Activated CD4-positive, alpha-beta T cell treated with anti-CD3 and anti-CD28 coated beads for 36 hours (primary cell): ENCODE measurements at regions not wholly inside any gene's neighbourhood (a gene's known extent, or its start where the extent isn't known, plus 50 kb on each side); places are given as distances from the start of the nearest gene placed in this dataset.

Experiments used
- ATAC-seq: fragments of 200-7000 bp; cut with Tn5 transposase; one replicate; pipeline ENCODE4 v1.10.0; 2021; ENCODE audit warnings: mild to moderate bottlenecking, moderate library complexity
- CTCF ChIA-PET: fragments of 350-600 bp; sonication (Branson Sonifier 250); formaldehyde crosslinking; loops from one replicate; lab custom pipeline; 2021; ENCODE audit warnings: antibody characterized with exemption; lab: Charles Lee
- POLR2A ChIA-PET: fragments of 350-600 bp; sonication (Branson Sonifier 250); formaldehyde crosslinking; loops from one replicate; lab custom pipeline; 2021; ENCODE audit warnings: antibody characterized with exemption, inconsistent platforms; lab: Charles Lee
- DNase-seq: peaks from one replicate; pipeline ENCODE4 v3.0.0-alpha.2; 2020
- H3K27ac Mint-ChIP-seq: one replicate; pipeline ENCODE4 v1.8.0; 2021; ENCODE audit warnings: mixed read lengths
- H3K27me3 Mint-ChIP-seq: one replicate; pipeline ENCODE4 v1.8.0; 2021; ENCODE audit warnings: mixed read lengths
- H3K36me3 Mint-ChIP-seq: one replicate; pipeline ENCODE4 v1.8.0; 2021; ENCODE audit warnings: low read depth, mixed read lengths
- H3K4me1 Mint-ChIP-seq: one replicate; pipeline ENCODE4 v1.8.0; 2021; ENCODE audit warnings: mixed read lengths
- H3K4me3 Mint-ChIP-seq: one replicate; pipeline ENCODE4 v1.8.0; 2021; ENCODE audit warnings: mild to moderate bottlenecking, moderate library complexity, mixed read lengths
- H3K9me3 Mint-ChIP-seq: one replicate; pipeline ENCODE4 v1.8.0; 2021; ENCODE audit warnings: low read depth, mixed read lengths
- intact Hi-C, 2 experiments: fragments of 100-400 bp; cut with DNase I in 1 of 2; cut with micrococcal nuclease in 1 of 2; formaldehyde crosslinking; loops; one replicate each; pipeline versions ENCODE4 v1.14.2 to v1.15.1; 2022 to 2024; cut with DNase I, micrococcal nuclease

GRCh38 chr15:77771616-77772015 is 138.9 kb upstream of the LINGO1 start:
- Mint-ChIP-seq H3K4me3 (no peak overlapping the region), H3K27me3 (peaks cover 3% of the 10 kb centered on the region), H3K4me1 (no peaks in the 10 kb centered on the region), H3K9me3 (no peaks in the 10 kb centered on the region), H3K36me3 (no peaks in the 10 kb centered on the region), H3K27ac (no peak overlapping the region)
- intact Hi-C loops = no loop called here
- DNase-seq (no peak), ATAC-seq (no peak)
- ChIA-PET POLR2A (no interaction called here), CTCF (no interaction called here)

- intact Hi-C loops = no loop called here
- no peak overlapping the region for H3K4me3 Mint-ChIP-seq
- ChIA-PET POLR2A (no interaction called here), CTCF (no interaction called here)
- no peak overlapping the region for H3K27ac Mint-ChIP-seq
- no peaks in the 10 kb centered on the region for H3K9me3 Mint-ChIP-seq
- ATAC-seq = no peak
- peaks cover 8% of the 10 kb centered on the region for H3K27me3 Mint-ChIP-seq
- H3K36me3 Mint-ChIP-seq = no peaks in the 10 kb centered on the region
- H3K4me1 Mint-ChIP-seq = no peaks in the 10 kb centered on the region
- DNase-seq = no peak
Observed at GRCh38 chr15:77769700-77770099, 137.0 kb upstream of the LINGO1 start.

- no peaks in the 10 kb centered on the region for H3K9me3 Mint-ChIP-seq
- CTCF ChIA-PET = no interaction called here
- DNase-seq (no peak), ATAC-seq (no peak)
- no peaks in the 10 kb centered on the region for H3K4me1 Mint-ChIP-seq
- intact Hi-C loops = no loop called here
- POLR2A ChIA-PET = no interaction called here
- peaks cover 9% of the 10 kb centered on the region for H3K27me3 Mint-ChIP-seq
- H3K36me3 Mint-ChIP-seq = no peaks in the 10 kb centered on the region
- H3K27ac Mint-ChIP-seq = no peak overlapping the region
- no peak overlapping the region for H3K4me3 Mint-ChIP-seq
Observed at GRCh38 chr15:77768521-77769078, 135.9 kb upstream of the LINGO1 start.

GRCh38 chr15:77768107-77768506 is 135.4 kb upstream of the LINGO1 start:
- intact Hi-C loops = no loop called here
- H3K27me3 Mint-ChIP-seq = peaks cover 9% of the 10 kb centered on the region
- no peaks in the 10 kb centered on the region for H3K4me1 Mint-ChIP-seq
- ATAC-seq (no peak), DNase-seq (no peak)
- ChIA-PET CTCF (no interaction called here), POLR2A (no interaction called here)
- H3K4me3 Mint-ChIP-seq = no peak overlapping the region
- H3K27ac Mint-ChIP-seq = no peak overlapping the region
- no peaks in the 10 kb centered on the region for H3K36me3 Mint-ChIP-seq
- no peaks in the 10 kb centered on the region for H3K9me3 Mint-ChIP-seq

GRCh38 chr15:77764095-77764494 is 131.4 kb upstream of the LINGO1 start:
- no peak for ATAC-seq
- Mint-ChIP-seq H3K4me3 (no peak overlapping the region), H3K9me3 (no peaks in the 10 kb centered on the region), H3K27me3 (peaks cover 12% of the 10 kb centered on the region), H3K36me3 (no peaks in the 10 kb centered on the region), H3K27ac (no peak overlapping the region), H3K4me1 (no peaks in the 10 kb centered on the region)
- CTCF ChIA-PET = no interaction called here
- intact Hi-C loops = no loop called here
- DNase-seq = no peak
- POLR2A ChIA-PET = no interaction called here

- Mint-ChIP-seq H3K27me3 (peaks cover 12% of the 10 kb centered on the region), H3K9me3 (no peaks in the 10 kb centered on the region), H3K4me1 (no peaks in the 10 kb centered on the region), H3K4me3 (no peak overlapping the region), H3K36me3 (no peaks in the 10 kb centered on the region), H3K27ac (no peak overlapping the region)
- ChIA-PET POLR2A (no interaction called here), CTCF (interaction anchor here (0.6 kb wide), 1 partner anchor 350 kb away, joined by 3 read pairs; no protein-coding TSS in a partner anchor)
- ATAC-seq (no peak), DNase-seq (no peak)
- intact Hi-C loops = no loop called here
Observed at GRCh38 chr15:77762747-77763355, 130.1 kb upstream of the LINGO1 start.

GRCh38 chr15:77759896-77760592 is 127.3 kb upstream of the LINGO1 start:
- no peak for ATAC-seq
- no peak for DNase-seq
- Mint-ChIP-seq H3K9me3 (no peaks in the 10 kb centered on the region), H3K4me1 (no peaks in the 10 kb centered on the region), H3K4me3 (no peak overlapping the region), H3K27me3 (peaks cover 5% of the 10 kb centered on the region), H3K36me3 (no peaks in the 10 kb centered on the region), H3K27ac (no peak overlapping the region)
- CTCF ChIA-PET = interaction anchor here (0.6 kb wide), 1 partner anchor 131 kb away, joined by 3 read pairs; no protein-coding TSS in a partner anchor
- POLR2A ChIA-PET = no interaction called here
- intact Hi-C loops = no loop called here

GRCh38 chr15:77753939-77754338 is 121.2 kb upstream of the LINGO1 start:
- no peaks in the 10 kb centered on the region for H3K36me3 Mint-ChIP-seq
- CTCF ChIA-PET = no interaction called here
- H3K9me3 Mint-ChIP-seq = no peaks in the 10 kb centered on the region
- peaks cover 5% of the 10 kb centered on the region for H3K27me3 Mint-ChIP-seq
- H3K4me3 Mint-ChIP-seq = no peak overlapping the region
- intact Hi-C loops = no loop called here
- DNase-seq (no peak), ATAC-seq (no peak)
- no peaks in the 10 kb centered on the region for H3K4me1 Mint-ChIP-seq
- H3K27ac Mint-ChIP-seq = no peak overlapping the region
- POLR2A ChIA-PET = no interaction called here

GRCh38 chr15:77753281-77753873 is 120.7 kb upstream of the LINGO1 start:
- Mint-ChIP-seq H3K4me1 (no peaks in the 10 kb centered on the region), H3K27me3 (peaks cover 5% of the 10 kb centered on the region), H3K9me3 (no peaks in the 10 kb centered on the region), H3K4me3 (no peak overlapping the region), H3K27ac (no peak overlapping the region), H3K36me3 (no peaks in the 10 kb centered on the region)
- intact Hi-C loops = no loop called here
- ATAC-seq (no peak), DNase-seq (peak; percentile 11)
- ChIA-PET POLR2A (no interaction called here), CTCF (no interaction called here)

GRCh38 chr15:77749998-77750540 is 117.4 kb upstream of the LINGO1 start:
- DNase-seq (no peak), ATAC-seq (no peak)
- intact Hi-C loops = no loop called here
- Mint-ChIP-seq H3K27me3 (peaks cover 5% of the 10 kb centered on the region), H3K36me3 (no peaks in the 10 kb centered on the region), H3K9me3 (no peaks in the 10 kb centered on the region), H3K27ac (no peak overlapping the region), H3K4me3 (no peak overlapping the region), H3K4me1 (no peaks in the 10 kb centered on the region)
- ChIA-PET CTCF (no interaction called here), POLR2A (no interaction called here)

- peaks cover 5% of the 10 kb centered on the region for H3K27me3 Mint-ChIP-seq
- H3K4me1 Mint-ChIP-seq = no peaks in the 10 kb centered on the region
- H3K36me3 Mint-ChIP-seq = no peaks in the 10 kb centered on the region
- no peak overlapping the region for H3K4me3 Mint-ChIP-seq
- no peak overlapping the region for H3K27ac Mint-ChIP-seq
- ChIA-PET CTCF (interaction anchor here (0.7 kb wide), 1 partner anchor 116 kb away, joined by 3 read pairs; no protein-coding TSS in a partner anchor), POLR2A (no interaction called here)
- DNase-seq (no peak), ATAC-seq (no peak)
- intact Hi-C loops = no loop called here
- H3K9me3 Mint-ChIP-seq = no peaks in the 10 kb centered on the region
Observed at GRCh38 chr15:77749236-77749997, 116.7 kb upstream of the LINGO1 start.
